Esophagus muscularis mucosa (tissue), 4 donors: ENCODE measurements at regions not wholly inside any gene's neighbourhood (a gene's known extent, or its start where the extent isn't known, plus 50 kb on each side); places are given as distances from the start of the nearest gene placed in this dataset.
"Not testable (repeated sequence)": the region's sequence is repeated elsewhere in the genome, so short reads cannot be mapped to it uniquely, and the experiment has no call there.

Source experiments
- DNase-seq: peaks from one replicate; pipeline ENCODE4 v3.0.0-alpha.2; 2017; ENCODE audit errors: extremely low spot score
- H3K27ac ChIP-seq, 4 donors: fragments of 200-600 bp; sonication (generic); replicated peaks in 1 of 4; 1 replicate in 3 of 4; 2 replicates in 1 of 4; pipeline ENCODE4 v1.5.1; 2016 to 2019; ENCODE audit warnings: mild to moderate bottlenecking in 1 of 4
- H3K27me3 ChIP-seq, 4 donors: fragments of 200-600 bp; sonication (generic); one replicate each; pipeline versions ENCODE4 v1.5.1 to v1.6.0; 2016 to 2019
- H3K36me3 ChIP-seq, 4 donors: fragments of 200-600 bp; sonication (generic); one replicate each; pipeline ENCODE4 v1.5.1; 2016 to 2019
- H3K4me1 ChIP-seq, 4 donors: fragments of 200-600 bp; sonication (generic); one replicate each; pipeline ENCODE4 v1.5.1; 2016 to 2019
- H3K4me3 ChIP-seq, 4 donors: fragments of 200-600 bp; sonication (generic); 1 replicate in 2 of 4; 2 replicates in 2 of 4; pipeline ENCODE4 v1.5.1; 2016 to 2019; ENCODE audit warnings: mild to moderate bottlenecking in 4 of 4, moderate library complexity in 1 of 4
- H3K9me3 ChIP-seq, 4 donors: fragments of 200-600 bp; sonication (generic); 1 replicate in 3 of 4; 2 replicates in 1 of 4; pipeline ENCODE4 v1.5.1; 2016 to 2019
- EP300 ChIP-seq: sonication (generic); formaldehyde crosslinking; IDR thresholded peaks from one replicate; pipeline ENCODE4 v1.6.1; 2017; ENCODE audit warnings: antibody characterized with exemption
- POLR2A ChIP-seq: fragments of 450-650 bp; IDR thresholded peaks from one replicate; pipeline ENCODE4 v1.6.1; 2017; ENCODE audit warnings: antibody characterized with exemption, moderate library complexity, mild to moderate bottlenecking, low read depth
- POLR2AphosphoS5 ChIP-seq, 2 donors: sonication (generic); formaldehyde crosslinking; IDR thresholded peaks; one replicate each; pipeline ENCODE4 v1.6.1; 2017; ENCODE audit warnings: antibody characterized with exemption in 2 of 2
- WGBS: methylation state at CpG from one replicate; pipeline ENCODE4 v1.1.5; 2018; 5-methylcytosine and 5-hydroxymethylcytosine counted together
- intact Hi-C: fragments of 100-400 bp; cut with DNase I; formaldehyde crosslinking; loops from one replicate; pipeline ENCODE4 v1.15.1; 2023
- TF ChIP-seq, protein P1 (sequence below), 3 experiments: fragments of 200-600 bp in 2 of 3; fragments of 450-650 bp in 1 of 3; sonication (generic) in 2 of 3; IDR thresholded peaks; one replicate each; pipeline ENCODE4 v1.5.1; 2017 to 2019; ENCODE audit warnings: antibody characterized with exemption in 3 of 3, mild to moderate bottlenecking in 2 of 3, moderate library complexity in 1 of 3

DNA sequence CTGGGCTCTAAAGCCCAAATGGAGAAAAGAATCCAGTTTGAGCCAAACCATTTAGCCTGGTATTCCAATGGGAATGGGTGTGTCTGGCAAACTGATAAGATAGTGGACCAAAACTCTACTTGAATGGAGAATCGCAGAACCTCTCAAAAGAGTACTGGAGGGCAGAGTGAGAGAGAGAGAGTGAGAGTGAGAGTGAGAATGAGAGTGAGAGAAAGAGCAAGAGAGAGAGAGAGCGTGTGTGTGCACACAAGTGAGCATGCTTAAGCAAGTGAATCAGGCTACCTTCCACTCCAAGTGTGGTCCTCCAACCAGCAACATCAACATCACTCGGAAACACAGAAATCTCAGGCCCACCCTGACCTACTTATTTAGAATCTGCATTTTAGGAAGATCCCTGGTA, 58.8 kb downstream of the UQCRFS1 start:
- TF ChIP-seq, protein P1, sequence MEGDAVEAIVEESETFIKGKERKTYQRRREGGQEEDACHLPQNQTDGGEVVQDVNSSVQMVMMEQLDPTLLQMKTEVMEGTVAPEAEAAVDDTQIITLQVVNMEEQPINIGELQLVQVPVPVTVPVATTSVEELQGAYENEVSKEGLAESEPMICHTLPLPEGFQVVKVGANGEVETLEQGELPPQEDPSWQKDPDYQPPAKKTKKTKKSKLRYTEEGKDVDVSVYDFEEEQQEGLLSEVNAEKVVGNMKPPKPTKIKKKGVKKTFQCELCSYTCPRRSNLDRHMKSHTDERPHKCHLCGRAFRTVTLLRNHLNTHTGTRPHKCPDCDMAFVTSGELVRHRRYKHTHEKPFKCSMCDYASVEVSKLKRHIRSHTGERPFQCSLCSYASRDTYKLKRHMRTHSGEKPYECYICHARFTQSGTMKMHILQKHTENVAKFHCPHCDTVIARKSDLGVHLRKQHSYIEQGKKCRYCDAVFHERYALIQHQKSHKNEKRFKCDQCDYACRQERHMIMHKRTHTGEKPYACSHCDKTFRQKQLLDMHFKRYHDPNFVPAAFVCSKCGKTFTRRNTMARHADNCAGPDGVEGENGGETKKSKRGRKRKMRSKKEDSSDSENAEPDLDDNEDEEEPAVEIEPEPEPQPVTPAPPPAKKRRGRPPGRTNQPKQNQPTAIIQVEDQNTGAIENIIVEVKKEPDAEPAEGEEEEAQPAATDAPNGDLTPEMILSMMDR (IDR thresholded peaks at IDR 0.05): no peak
- TF ChIP-seq POLR2AphosphoS5 (IDR thresholded peaks at IDR 0.05): no peak
- TF ChIP-seq EP300: no peak
- no peak for TF ChIP-seq POLR2A
- no peaks in the 10 kb centered on the region for H3K4me1 ChIP-seq
- H3K9me3 ChIP-seq: peaks cover 0 to 48% (median 20%) of the 10 kb centered on the region in 4 donors
- H3K4me3 ChIP-seq: no peak overlapping the region
- no peak overlapping the region for H3K27ac ChIP-seq
- WGBS: 86% methylated on average over 3 of the region's 3 CpGs
- no peaks in the 10 kb centered on the region for H3K27me3 ChIP-seq
- intact Hi-C loops: no loop called here
- no peaks in the 10 kb centered on the region for H3K36me3 ChIP-seq
- no peak for DNase-seq

DNA sequence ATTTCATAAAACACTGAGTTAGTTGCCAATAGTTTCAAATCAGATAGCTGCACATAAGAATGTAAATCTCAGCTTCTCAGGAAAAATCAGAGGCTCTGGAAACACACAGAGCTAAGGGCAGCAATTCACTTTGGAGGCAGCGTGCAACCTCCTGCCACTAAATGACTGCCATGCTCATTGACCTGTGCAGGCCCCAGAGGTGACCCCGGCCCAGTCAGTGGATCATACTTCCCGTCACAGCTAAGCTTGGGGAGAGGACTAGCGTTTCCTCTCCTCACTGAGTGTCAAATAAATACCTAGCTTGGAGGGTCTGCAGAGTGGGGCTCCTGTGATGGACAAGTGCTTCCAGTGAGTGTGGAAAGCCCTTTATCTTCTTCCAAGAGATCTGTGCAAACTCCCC, 67.2 kb downstream of the UQCRFS1 start:
- no peaks in the 10 kb centered on the region for H3K4me1 ChIP-seq
- peaks cover 0 to 18% (median 8%) of the 10 kb centered on the region in 4 donors for H3K9me3 ChIP-seq
- no peak overlapping the region for H3K27ac ChIP-seq
- TF ChIP-seq, protein P1 (IDR thresholded peaks at IDR 0.05): no peak
- TF ChIP-seq POLR2AphosphoS5 (IDR thresholded peaks at IDR 0.05): no peak
- no peak for TF ChIP-seq EP300
- TF ChIP-seq POLR2A: no peak
- no peak for DNase-seq
- H3K36me3 ChIP-seq: no peaks in the 10 kb centered on the region
- H3K4me3 ChIP-seq: no peak overlapping the region
- WGBS: 51% methylated on average over 4 of the region's 4 CpGs
- H3K27me3 ChIP-seq: peaks cover 0 to 10% (median 0%) of the 10 kb centered on the region in 4 donors
- intact Hi-C loops: no loop called here

DNA sequence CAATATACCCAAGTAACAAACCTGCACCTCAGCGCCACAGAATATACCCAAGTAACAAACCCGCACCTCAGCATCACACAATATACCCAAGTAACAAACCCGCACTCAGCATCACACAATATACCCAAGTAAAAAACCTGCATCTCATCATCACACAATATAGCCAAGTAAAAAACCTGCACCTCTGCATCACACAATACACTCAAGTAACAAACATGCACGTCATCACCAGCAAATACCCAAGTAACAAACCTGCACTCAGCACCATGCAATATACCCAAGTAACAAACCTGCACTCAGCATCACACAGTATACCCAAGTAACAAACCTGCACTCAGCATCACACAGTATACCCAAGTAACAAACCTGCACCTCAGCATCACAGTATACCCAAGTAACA, 69.8 kb downstream of the UQCRFS1 start:
- peaks cover 0 to 10% (median 0%) of the 10 kb centered on the region in 4 donors for H3K27me3 ChIP-seq
- intact Hi-C loops: no loop called here

DNA sequence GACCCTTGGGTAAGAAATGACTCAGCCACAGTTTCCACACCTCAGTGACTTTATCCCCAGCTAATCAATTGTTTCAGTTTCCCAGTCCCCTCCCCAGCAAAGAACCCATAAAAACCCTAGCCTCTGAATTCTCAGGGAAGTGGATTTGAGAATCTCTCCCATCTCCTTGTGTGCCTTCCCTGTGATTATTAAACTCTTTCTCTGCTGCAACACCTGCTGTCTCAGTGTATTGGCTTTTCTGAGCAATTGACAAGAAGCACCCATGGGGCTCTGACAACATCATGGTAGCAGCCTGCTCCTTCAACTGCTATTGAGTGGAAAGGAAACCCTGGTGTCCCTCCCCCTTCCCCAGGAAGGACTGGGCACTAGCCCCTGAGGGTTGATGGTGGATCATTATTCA, 73.7 kb downstream of the UQCRFS1 start:
- peaks cover 0 to 4% (median 0%) of the 10 kb centered on the region in 4 donors for H3K27me3 ChIP-seq
- TF ChIP-seq, protein P1 (IDR thresholded peaks at IDR 0.05): no peak
- TF ChIP-seq POLR2AphosphoS5 (IDR thresholded peaks at IDR 0.05): no peak
- no peak for TF ChIP-seq EP300
- TF ChIP-seq POLR2A: no peak
- H3K4me3 ChIP-seq: no peak overlapping the region
- no peaks in the 10 kb centered on the region for H3K36me3 ChIP-seq
- H3K4me1 ChIP-seq: no peaks in the 10 kb centered on the region
- H3K9me3 ChIP-seq: peaks cover 0 to 47% (median 37%) of the 10 kb centered on the region in 4 donors
- no peak for DNase-seq
- intact Hi-C loops: no loop called here
- no peak overlapping the region for H3K27ac ChIP-seq

More for the DNA sequence above, 69.8 kb downstream of the UQCRFS1 start:
- no peaks in the 10 kb centered on the region for H3K4me1 ChIP-seq
- H3K27ac ChIP-seq: no peak overlapping the region
- peaks cover 0 to 44% (median 33%) of the 10 kb centered on the region in 4 donors for H3K9me3 ChIP-seq
- no peaks in the 10 kb centered on the region for H3K36me3 ChIP-seq
- peak; percentile 84 for DNase-seq
- TF ChIP-seq POLR2AphosphoS5 (IDR thresholded peaks at IDR 0.05): no peak
- TF ChIP-seq POLR2A: no peak
- TF ChIP-seq, protein P1 (IDR thresholded peaks at IDR 0.05): no peak
- no peak for TF ChIP-seq EP300
- no peak overlapping the region for H3K4me3 ChIP-seq
- 83% methylated on average over 4 of the region's 4 CpGs for WGBS

DNA sequence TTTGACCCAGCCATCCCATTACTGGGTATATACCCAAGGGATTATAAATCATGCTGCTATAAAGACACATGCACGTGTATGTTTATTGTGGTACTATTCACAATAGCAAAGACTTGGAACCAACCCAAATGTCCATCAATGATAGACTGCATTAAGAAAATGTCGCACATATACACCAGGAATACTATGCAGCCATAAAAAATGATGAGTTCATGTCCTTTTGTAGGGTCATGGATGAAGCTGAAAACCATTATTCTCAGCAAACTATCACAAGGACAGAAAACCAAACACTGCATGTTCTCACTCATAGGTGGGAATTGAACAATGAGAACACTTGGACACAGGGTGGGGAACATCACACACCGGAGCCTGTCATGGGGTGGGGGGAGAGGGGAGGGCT, 74.7 kb downstream of the UQCRFS1 start:
- H3K36me3 ChIP-seq, DNase-seq, H3K27me3 ChIP-seq, H3K4me1 ChIP-seq, H3K27ac ChIP-seq, intact Hi-C loops, H3K4me3 ChIP-seq: not testable (repeated sequence)
- peaks cover 0 to 47% (median 38%) of the 10 kb centered on the region in 4 donors for H3K9me3 ChIP-seq
- WGBS: 88% methylated on average over 3 of the region's 3 CpGs
